ENCODE measurements at regions not wholly inside any gene's neighbourhood (a gene's known extent, or its start where the extent isn't known, plus 50 kb on each side); places are given as distances from the start of the nearest gene placed in this dataset.

GRCh38 chr2:37560241-37560848, 111.1 kb downstream of the CDC42EP3 start:
- TF ChIP-seq POLR2AphosphoS5 (IDR thresholded peaks at IDR 0.05) (no peak), CTCF (IDR thresholded peaks at IDR 0.05 in 8 of 11, conservative IDR thresholded peaks at IDR 0.05 in 3 of 11) (no peak)
